Keratinocyte (primary cell): ENCODE measurements at regions not wholly inside any gene's neighbourhood (a gene's known extent, or its start where the extent isn't known, plus 50 kb on each side); places are given as distances from the start of the nearest gene placed in this dataset.

Experiments
- DNase-seq: peaks from one replicate; pipeline ENCODE4 v3.0.0-alpha.2; 2011; ENCODE audit warnings: low read depth, missing footprints, low spot score
- FAIRE-seq: peaks from 2 replicates; lab custom pipeline; 2011; peaks lifted over from hg19 to GRCh38; lab: Jason Lieb, UNC
- H2AFZ ChIP-seq: 2 replicates; pipeline ENCODE4 v1.6.0; 2012; ENCODE audit warnings: low read length, control low read depth, inconsistent platforms; ENCODE audit not compliant: control insufficient read depth
- H3K27ac ChIP-seq: 2 replicates; pipeline ENCODE4 v1.5.1; 2011; ENCODE audit warnings: low read length; ENCODE audit not compliant: control insufficient read depth, insufficient read depth
- H3K27me3 ChIP-seq: 3 replicates; pipeline ENCODE4 v1.6.0; 2011; ENCODE audit warnings: low read length; ENCODE audit not compliant: control insufficient read depth, insufficient read depth; ENCODE audit errors: extremely low read depth
- H3K36me3 ChIP-seq, 2 experiments: 2 replicates in 1 of 2; 3 replicates in 1 of 2; pipeline ENCODE4 v1.5.1; 2011; ENCODE audit warnings: low read length in 2 of 2, mild to moderate bottlenecking in 1 of 2; ENCODE audit not compliant: control insufficient read depth in 2 of 2, insufficient read depth in 2 of 2; ENCODE audit errors: extremely low read depth in 1 of 2
- H3K4me1 ChIP-seq: 3 replicates; pipeline ENCODE4 v1.5.1; 2011; ENCODE audit warnings: low read length; ENCODE audit not compliant: control insufficient read depth, insufficient read depth; ENCODE audit errors: extremely low read depth
- H3K4me2 ChIP-seq: 3 replicates; pipeline ENCODE4 v1.6.0; 2011; ENCODE audit warnings: low read depth, low read length; ENCODE audit not compliant: control insufficient read depth, insufficient read depth; ENCODE audit errors: extremely low read depth
- H3K4me3 ChIP-seq, 3 experiments: fragments of 200-600 bp in 1 of 3; sonication (generic) in 1 of 3; 2 replicates in 2 of 3; 3 replicates in 1 of 3; pipeline ENCODE4 v1.5.1; 2011 to 2016; ENCODE audit warnings: low read length in 3 of 3, mild to moderate bottlenecking in 3 of 3, control low read depth in 2 of 3, inconsistent platforms in 1 of 3, low read depth in 1 of 3, mixed read lengths in 1 of 3, mixed run types in 1 of 3, moderate library complexity in 1 of 3; ENCODE audit not compliant: control insufficient read depth in 2 of 3, insufficient read depth in 2 of 3; ENCODE audit errors: extremely low read depth in 1 of 3
- H3K79me2 ChIP-seq: 2 replicates; pipeline ENCODE4 v1.6.0; 2012; ENCODE audit warnings: low read length; ENCODE audit not compliant: control insufficient read depth, insufficient read depth
- H3K9ac ChIP-seq: 3 replicates; pipeline ENCODE4 v1.6.0; 2011; ENCODE audit warnings: low read length; ENCODE audit not compliant: control insufficient read depth, insufficient read depth; ENCODE audit errors: extremely low read depth
- H3K9me1 ChIP-seq: 3 replicates; pipeline ENCODE4 v1.6.0; 2011; ENCODE audit warnings: low read length; ENCODE audit not compliant: control insufficient read depth, insufficient read depth; ENCODE audit errors: extremely low read depth
- H3K9me3 ChIP-seq: 2 replicates; pipeline ENCODE4 v1.5.1; 2012; ENCODE audit warnings: low read depth, low read length; ENCODE audit not compliant: control insufficient read depth
- H4K20me1 ChIP-seq: 3 replicates; pipeline ENCODE4 v1.6.0; 2011; ENCODE audit warnings: low read length; ENCODE audit not compliant: control insufficient read depth, insufficient read depth; ENCODE audit errors: extremely low read depth
- EZH2 ChIP-seq: IDR thresholded peaks from one replicate; pipeline ENCODE4 v1.6.1; 2012; ENCODE audit warnings: inconsistent platforms, mild to moderate bottlenecking, low read length, moderate library complexity
- dilution Hi-C: fragments of 300-500 bp; cut with MboI; formaldehyde crosslinking; loops from one replicate; pipeline ENCODE4 v1.7.0; 2020; ENCODE audit warnings: low sequenced_read_pairs; ENCODE audit not compliant: extremely low pct_ligation_motif_present
- TF ChIP-seq, protein P1 (sequence below), 3 experiments: IDR thresholded peaks in 1 of 3; conservative IDR thresholded peaks in 1 of 3; optimal IDR thresholded peaks in 1 of 3; 2 replicates in 2 of 3; 3 replicates in 1 of 3; pipeline versions ENCODE3 to v1.5.1; 2011; ENCODE audit warnings: low read length in 3 of 3, mild to moderate bottlenecking in 3 of 3, moderate library complexity in 2 of 3, control low read depth in 1 of 3, inconsistent platforms in 1 of 3; ENCODE audit not compliant: insufficient read depth in 2 of 3; ENCODE audit errors: extremely low read depth in 1 of 3

- Histone ChIP-seq H3K4me2 (no peak overlapping the region), H3K27ac (no peak overlapping the region), H3K9ac (no peak overlapping the region), H2AFZ (no peak overlapping the region), H3K36me3 (no peaks in the 10 kb centered on the region), H3K4me1 (peaks cover 16% of the 10 kb centered on the region), H3K9me3 (no peaks in the 10 kb centered on the region), H3K27me3 (no peaks in the 10 kb centered on the region), H3K79me2 (no peaks in the 10 kb centered on the region), H4K20me1 (no peaks in the 10 kb centered on the region), H3K9me1 (no peaks in the 10 kb centered on the region), H3K4me3 (no peak overlapping the region)
- dilution Hi-C loops, result no loop called here
- DNase-seq, result no peak
- TF ChIP-seq EZH2, result no peak
- TF ChIP-seq, protein P1, sequence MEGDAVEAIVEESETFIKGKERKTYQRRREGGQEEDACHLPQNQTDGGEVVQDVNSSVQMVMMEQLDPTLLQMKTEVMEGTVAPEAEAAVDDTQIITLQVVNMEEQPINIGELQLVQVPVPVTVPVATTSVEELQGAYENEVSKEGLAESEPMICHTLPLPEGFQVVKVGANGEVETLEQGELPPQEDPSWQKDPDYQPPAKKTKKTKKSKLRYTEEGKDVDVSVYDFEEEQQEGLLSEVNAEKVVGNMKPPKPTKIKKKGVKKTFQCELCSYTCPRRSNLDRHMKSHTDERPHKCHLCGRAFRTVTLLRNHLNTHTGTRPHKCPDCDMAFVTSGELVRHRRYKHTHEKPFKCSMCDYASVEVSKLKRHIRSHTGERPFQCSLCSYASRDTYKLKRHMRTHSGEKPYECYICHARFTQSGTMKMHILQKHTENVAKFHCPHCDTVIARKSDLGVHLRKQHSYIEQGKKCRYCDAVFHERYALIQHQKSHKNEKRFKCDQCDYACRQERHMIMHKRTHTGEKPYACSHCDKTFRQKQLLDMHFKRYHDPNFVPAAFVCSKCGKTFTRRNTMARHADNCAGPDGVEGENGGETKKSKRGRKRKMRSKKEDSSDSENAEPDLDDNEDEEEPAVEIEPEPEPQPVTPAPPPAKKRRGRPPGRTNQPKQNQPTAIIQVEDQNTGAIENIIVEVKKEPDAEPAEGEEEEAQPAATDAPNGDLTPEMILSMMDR (optimal IDR thresholded peaks at IDR 0.05 in 1 of 3, IDR thresholded peaks at IDR 0.05 in 1 of 3, conservative IDR thresholded peaks at IDR 0.05 in 1 of 3; ENCODE audit: extremely low read depth in 1 of 3, insufficient read depth in 2 of 3, low read length in 3 of 3), result no peak
- FAIRE-seq, result no peak
Measured at GRCh38 chr12:94803939-94804338, 153.6 kb upstream of the TMCC3 start.

DNA sequence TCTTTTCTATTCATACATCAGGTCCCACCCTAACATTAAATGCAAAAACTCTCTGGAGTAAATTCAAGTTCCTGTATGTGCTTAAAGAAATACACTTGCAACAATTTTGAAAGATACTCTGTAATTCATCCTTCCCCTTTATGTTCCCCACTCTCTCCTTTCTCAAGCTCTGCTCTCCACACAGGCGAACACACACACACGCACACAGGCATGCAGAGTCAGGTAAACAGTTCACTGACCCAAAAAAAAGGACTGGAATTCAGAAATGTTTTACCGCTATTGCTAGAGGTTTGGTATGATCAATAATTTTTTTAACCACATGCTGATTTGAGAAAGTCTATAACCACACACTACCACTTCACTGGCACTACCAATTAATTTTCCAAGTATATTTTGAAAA, 152.4 kb upstream of the TMCC3 start:
- no peak for TF ChIP-seq EZH2
- TF ChIP-seq, protein P1 (optimal IDR thresholded peaks at IDR 0.05 in 1 of 3, IDR thresholded peaks at IDR 0.05 in 1 of 3, conservative IDR thresholded peaks at IDR 0.05 in 1 of 3; ENCODE audit: extremely low read depth in 1 of 3, insufficient read depth in 2 of 3, low read length in 3 of 3), result no peak
- Histone ChIP-seq H3K79me2 (no peaks in the 10 kb centered on the region), H3K4me3 (no peak overlapping the region), H3K9me3 (no peaks in the 10 kb centered on the region), H2AFZ (no peak overlapping the region), H3K36me3 (no peaks in the 10 kb centered on the region), H3K27me3 (no peaks in the 10 kb centered on the region), H3K4me1 (peaks cover 16% of the 10 kb centered on the region), H4K20me1 (no peaks in the 10 kb centered on the region), H3K4me2 (no peak overlapping the region), H3K27ac (no peak overlapping the region), H3K9ac (no peak overlapping the region), H3K9me1 (no peaks in the 10 kb centered on the region)
- FAIRE-seq (no peak), DNase-seq (no peak)
- dilution Hi-C loops, result no loop called here
